Stimulated activated CD4-positive, alpha-beta T cell treated with anti-CD3 and anti-CD28 coated beads, Interleukin-12 subunit alpha, Interleukin-12 subunit beta, amount 100 ng/mL, for 24 hours (primary cell): ENCODE measurements at regions not wholly inside any gene's neighbourhood (a gene's known extent, or its start where the extent isn't known, plus 50 kb on each side); places are given as distances from the start of the nearest gene placed in this dataset.
"Not testable (repeated sequence)": the region's sequence is repeated elsewhere in the genome, so short reads cannot be mapped to it uniquely, and the experiment has no call there.

ENCODE experiments used
- DNase-seq, 2 experiments: peaks; one replicate each; pipeline ENCODE4 v3.0.0-alpha.2; 2020; ENCODE audit warnings: low read depth in 2 of 2

DNA sequence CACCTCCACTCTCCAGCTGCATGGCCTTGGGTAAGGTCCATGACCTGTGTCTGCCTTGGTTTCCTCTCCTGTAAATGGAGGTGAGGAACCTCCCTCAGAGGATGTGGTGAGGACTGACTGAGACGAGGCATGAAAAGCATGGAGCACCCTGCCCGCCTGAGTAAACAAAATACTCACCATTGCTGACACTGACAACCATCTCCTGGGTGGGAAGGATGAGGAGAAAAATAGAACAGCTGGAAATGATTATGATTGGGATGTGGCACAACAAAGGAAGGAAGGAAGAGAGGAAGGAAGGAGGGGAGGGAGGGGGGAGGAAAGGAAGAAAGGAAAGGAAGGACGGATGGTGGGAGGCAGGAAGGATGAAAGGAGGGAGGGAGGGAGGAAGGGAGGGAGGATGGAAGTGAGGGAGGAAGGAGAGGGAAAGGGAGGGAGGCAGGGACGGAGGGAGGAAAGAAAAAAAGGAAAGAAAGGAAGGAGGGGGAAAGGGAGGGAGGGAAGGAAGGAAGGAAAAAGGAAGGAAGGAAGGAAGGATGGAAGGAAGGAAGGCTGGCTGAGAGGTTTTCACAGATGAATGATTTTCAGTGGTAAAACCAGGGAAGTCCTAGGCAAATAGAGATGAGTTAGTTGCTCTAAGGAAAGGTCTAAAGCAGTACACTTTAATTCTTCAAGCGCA is 276.5 kb upstream of the XYLT1 start:
- no peak for DNase-seq

DNA sequence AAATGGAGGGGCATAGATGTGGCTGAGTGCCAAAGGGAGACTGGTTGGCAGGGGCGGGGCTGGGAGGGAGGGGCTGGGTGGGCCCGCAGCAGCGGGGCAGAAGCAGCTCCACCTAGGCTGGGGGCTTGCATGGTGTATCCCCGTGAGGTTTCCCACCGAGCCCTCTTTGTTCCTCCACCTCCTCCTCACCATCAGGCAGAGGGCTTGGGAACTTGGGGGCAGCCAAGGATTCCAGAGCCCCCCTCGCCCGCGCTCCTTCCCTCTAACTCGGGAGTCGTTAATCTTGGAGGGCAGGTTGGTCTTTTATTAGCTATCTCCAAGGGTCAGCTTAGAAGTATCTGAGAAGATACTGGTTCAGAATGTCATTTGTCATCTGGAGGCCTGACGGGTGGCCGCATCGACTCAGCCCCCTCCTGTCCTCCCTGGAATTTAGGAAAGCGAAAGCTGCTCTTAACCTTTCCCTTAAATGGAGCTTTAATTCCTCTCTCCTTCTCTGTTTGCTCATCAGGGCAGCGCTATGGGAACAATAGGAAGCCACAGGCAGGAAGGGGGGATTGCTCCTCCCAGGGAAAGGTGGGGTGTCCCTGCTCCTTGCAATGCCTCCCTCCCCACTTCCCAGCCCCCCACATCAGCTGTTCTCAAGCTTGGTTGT is 274.3 kb upstream of the XYLT1 start:
- no peak for DNase-seq

DNA sequence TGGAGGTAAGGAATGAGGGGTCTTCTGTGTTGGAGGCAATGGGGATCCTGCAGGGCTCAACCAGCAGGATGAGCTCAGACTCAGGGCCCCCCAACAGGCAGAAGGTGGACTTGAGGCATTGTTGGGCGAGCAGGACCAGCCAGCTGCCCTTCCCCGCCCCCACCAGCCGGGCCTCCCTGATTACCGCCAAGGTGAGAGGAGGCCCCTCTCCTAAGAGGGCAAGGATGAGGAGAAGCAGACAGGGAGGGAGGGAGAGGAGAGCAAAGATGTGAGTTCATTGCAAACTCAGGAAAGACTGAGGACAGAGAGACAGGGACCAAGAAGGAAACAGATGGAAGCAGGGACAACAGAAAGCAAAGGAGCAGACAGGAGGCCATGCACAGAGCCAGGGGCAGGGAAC is 272.8 kb upstream of the XYLT1 start:
- no peak for DNase-seq

GRCh38 chr16:17743158-17743557 is 272.4 kb upstream of the XYLT1 start:
- DNase-seq: no peak

DNA sequence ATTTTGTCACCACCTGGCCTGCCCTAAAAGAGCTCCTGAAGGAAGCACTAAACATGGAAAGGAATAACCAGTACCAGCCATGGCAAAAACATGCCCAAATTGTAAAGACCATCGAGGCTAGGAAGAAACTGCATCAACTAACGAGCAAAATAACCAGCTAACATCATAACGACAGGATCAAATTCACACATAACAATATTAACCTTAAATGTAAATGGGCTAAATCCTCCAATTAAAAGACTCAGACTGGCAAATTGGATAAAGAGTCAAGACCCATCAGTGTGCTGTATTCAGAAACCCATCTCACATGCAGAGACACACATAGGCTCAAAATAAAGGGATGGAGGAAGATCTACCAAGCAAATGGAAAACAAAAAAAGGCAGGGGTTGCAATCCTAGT is 264.3 kb upstream of the XYLT1 start:
- not testable (repeated sequence) for DNase-seq

DNA sequence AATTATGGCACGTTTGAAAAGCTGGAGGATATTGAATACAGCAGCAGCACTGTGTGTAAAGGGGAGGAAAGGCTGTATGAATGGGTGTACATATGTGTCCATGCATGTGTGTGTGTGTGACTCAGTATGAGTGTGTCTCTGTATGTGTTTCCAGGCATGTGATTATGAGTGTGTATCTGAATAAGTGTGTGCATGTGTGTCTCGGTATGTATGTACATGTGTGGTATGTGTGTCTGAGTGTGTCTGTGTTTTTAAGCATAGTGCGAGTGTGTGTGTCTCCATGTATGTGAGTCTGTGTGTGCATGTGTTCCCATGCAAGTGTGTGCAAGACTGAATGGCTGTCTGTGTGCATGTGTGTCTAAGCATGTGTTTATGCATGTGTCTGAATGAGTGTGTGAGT is 259.1 kb upstream of the XYLT1 start:
- DNase-seq: no peak

DNA sequence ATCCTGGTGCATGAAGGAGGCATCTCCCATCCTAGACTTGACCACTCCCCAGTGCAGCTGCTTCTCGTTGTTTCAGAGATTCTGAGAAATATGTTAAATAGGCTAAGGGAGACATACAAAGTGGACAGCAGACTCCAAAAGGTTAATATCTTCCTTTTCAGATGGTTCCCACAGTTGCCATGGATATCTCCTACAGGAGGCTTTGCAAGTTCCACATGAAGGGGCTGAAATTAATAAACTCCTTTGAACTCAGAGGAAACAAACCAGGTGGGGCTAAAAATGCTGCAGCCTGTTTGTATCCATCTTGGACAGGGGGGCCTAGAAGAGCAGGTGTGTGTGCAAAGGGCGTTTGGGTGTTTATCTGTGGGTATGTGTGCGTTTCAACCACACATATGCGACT is 257.4 kb upstream of the XYLT1 start:
- no peak for DNase-seq

GRCh38 chr16:17724242-17724898 is 253.6 kb upstream of the XYLT1 start:
- no peak for DNase-seq

DNA sequence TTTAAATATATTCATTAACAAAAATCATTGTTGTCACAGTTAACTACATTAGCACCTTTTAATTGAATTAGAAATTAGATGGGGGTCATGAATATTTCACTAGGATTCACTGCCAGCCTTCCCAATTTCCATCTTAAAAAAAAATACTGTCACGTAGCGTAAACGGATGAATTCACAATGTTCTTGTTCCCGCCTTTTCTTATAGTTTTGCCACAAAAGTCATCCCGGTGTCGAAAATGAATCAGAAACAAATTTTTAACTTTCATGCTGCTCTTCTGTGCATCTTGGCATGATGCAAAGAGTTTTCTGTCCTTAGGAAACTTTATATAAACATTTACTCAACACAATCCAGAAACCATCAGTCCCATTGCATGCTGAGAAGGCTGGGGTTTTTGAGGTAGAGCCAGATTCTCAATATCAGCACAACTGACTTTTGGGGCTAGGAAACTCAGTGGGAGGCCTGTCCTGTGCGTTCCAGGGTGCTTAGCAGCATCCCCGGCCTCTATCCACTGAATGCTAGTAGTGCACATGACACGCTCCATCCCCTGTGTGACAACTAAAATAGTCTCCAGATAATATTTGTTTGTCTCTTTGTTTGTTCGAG is 252.9 kb upstream of the XYLT1 start:
- DNase-seq: no peak

- no peak for DNase-seq
Measured at GRCh38 chr16:17718495-17718894, 247.7 kb upstream of the XYLT1 start.

DNA sequence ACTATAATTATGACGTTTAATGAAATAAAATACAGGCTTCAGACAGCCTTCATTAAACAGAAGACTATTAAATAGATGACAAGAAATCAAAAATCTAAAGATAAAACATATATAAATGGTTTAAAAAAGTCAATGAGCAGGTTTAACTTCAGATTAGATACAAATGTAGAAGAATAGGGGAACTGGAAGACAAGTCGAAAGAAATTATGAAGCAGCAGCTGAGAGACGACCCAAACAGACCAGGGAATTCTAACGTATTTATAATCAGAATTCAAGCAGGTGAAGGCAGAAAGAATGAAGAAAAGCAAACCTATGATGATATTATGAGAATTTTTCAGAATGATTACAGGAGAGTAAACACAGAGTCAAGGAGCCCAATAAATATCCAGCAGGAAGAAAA is 235.1 kb upstream of the XYLT1 start:
- DNase-seq: no peak

GRCh38 chr16:17696616-17697015 is 225.9 kb upstream of the XYLT1 start:
- DNase-seq: no peak

DNA sequence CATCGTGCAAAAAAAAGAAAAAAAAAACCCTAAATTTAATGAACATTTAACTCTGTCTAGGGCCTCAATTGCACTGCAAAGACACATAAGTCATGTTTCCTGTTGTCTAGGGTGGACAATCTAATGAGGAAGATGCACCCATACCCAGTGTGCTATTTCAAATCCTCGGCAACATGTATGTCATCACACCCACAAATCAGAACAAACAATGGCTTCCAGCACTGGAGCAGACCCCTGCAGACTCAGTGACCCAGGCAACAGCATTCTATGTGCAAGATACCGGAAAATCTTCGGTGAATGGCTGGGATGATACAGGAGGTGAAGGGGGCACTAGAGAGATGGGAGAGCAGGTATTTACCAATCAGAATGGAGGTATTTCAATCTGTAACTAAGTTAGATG is 221.7 kb upstream of the XYLT1 start:
- no peak for DNase-seq

DNA sequence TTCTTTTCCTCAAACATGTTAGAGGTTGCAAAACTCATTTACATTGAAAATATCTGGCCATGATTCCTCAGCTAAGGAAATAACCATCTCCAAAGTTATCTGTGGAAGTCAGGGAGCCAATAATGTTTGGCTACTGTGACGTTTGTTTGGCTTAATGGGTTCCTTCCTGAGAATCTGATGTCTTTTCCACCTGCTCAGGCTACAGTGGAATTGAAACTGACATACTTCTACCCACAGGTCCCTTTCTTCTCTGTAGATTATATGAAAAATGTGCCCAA is 221.1 kb upstream of the XYLT1 start:
- DNase-seq: no peak

DNA sequence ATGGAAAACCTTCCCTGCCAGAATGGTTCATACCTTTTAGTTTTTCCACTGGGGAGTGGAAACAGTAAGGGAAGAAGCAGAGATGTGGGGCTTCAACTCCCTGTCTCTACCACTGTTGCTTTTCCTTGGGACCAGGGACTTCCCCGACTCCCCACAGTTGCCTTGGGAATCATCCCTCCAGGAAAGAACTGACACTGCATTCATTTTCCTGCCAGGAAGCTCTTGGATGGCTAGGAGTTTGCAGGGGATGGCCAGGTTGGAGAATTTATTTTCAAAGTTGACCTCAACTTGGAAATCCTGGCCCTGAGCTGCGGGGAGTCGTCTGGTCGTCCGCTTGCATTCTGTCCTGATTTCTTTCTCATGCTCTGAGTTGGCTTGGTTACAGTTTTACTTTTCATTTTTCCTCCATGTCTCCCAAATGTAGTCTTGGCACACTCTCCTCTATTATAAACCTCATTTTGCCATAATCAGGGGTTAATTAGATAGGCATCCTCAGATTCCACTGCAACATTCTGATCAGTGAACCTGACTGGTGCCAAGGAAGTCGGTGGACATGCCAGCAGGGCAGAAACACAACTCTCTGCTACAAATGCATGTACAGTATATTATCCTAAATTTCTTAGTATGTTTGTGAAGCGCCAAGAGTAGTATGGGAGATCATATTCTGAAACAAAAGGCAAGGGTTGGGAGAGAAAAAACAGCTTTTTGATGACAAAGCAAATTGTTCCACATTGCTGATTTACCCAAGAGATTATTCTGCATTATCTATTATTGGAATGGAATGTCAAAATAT is 220.5 kb upstream of the XYLT1 start:
- no peak for DNase-seq

DNA sequence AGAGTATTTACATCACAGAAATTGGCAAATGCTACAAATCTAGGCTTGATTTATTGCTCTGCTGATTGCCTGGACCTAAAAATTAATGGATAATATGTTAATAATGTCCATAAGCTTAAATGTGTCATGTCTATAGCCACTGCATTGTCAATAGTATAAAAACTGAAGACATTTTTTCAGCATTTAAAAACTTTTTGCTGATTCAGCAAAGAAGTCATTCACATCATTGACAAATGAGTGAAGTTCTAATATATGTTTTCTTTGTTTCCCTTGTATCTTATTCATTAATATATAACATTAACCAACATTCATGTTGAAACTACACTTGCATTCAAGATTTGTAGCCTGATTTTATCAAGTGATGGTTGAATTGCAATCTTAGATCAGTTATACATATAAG is 214.7 kb upstream of the XYLT1 start:
- DNase-seq: no peak

DNA sequence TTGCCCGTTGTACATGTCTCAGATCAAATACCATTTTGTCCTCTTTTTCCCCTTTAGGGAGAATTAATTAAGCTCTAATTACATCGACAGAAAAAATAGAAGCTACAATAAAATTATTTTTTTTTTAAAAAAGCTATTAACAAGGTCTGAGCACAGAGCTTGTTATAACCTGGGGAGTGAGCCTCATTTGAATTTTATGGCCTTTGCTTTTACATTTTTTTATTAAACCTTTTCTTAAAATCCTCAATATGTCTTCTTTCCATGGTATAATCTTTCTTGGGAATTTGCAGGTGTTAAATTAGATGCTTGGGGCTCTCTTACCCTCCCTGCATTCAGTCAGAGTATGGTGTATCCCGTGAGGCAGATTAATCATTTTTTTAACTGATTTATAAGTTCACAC is 212.5 kb upstream of the XYLT1 start:
- DNase-seq: no peak

DNA sequence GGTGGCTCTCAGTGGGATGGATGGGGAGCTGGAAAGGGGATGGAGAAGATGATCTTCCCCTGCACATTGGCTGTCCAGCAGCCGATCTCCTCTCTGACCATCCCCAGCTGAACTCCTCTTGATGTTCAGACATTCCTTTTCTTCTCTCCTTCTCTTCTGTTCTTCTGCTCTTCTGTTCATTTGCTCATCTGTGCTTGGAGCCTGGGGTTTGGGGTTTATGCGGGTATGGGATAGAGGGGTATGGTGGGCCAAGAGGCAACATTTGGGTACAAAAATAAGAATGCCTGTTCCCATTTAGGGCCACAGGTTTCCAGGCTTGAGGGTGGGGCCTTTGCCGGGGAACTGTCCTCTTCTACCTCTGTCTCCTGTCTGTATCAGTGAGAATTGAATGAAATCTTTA is 205.4 kb upstream of the XYLT1 start:
- DNase-seq: no peak

DNA sequence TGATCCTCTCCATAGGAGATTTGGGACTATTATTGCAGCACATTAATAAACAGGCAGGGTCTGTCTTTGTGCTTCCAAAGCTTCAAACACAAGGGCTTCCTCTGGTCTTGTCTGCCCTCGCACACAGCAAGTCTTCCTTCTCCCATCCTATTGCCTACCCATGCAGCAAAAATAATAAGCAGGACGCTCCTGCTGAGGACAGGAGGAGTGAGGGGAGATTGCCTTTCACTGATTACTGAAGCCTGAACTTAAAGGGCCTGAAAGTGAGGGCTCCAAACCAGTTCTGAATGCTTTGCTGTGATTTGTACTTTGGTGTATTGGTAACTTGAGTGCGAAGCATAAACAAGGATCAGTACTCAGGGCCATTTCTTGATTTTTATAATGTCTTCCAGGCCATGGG is 197.6 kb upstream of the XYLT1 start:
- DNase-seq: no peak

DNA sequence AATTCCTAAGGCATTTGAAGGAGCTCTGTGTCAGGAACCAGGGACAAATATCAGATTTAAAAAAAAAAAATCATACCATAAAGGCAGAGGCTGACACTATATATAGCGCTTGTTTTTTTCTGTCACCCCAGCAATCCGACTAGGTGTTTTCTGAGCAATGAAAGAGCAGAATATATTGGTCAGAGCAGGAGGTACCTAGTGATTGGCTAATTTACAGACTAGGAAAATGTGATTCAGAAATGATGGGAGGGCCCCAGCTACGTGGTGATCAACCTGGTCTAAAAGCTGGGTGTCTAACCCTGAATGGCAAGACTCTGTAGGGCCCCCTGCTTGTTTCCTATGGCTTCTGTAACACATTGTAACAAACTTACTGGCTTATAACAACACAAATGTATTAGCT is 195.5 kb upstream of the XYLT1 start:
- no peak for DNase-seq

- no peak for DNase-seq
Measured at GRCh38 chr16:17658881-17659280, 188.1 kb upstream of the XYLT1 start.

DNA sequence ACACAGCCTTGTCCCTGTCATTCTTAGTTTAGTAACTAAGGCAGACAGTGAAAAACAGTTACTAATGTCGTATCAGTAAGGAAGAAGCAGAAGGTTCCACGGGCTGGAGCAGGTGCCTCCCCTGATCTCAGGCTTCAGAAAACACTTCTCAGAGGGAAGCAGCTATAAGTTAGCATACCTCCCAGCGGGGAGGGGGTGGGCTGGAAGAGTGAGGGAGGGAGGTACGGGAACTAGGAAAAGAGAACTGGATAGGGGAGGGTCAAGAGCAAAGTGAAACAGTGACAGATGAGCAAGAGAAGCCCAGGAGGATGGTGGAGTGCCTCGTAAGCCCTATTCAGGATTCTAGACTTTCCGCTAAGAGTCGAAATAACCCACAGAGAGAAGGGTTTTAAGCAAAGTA is 186.3 kb upstream of the XYLT1 start:
- no peak for DNase-seq
